ENCODE measurements at regions not wholly inside any gene's neighbourhood (a gene's known extent, or its start where the extent isn't known, plus 50 kb on each side); places are given as distances from the start of the nearest gene placed in this dataset.
"Not testable (repeated sequence)": the region's sequence is repeated elsewhere in the genome, so short reads cannot be mapped to it uniquely, and the experiment has no call there.

DNA sequence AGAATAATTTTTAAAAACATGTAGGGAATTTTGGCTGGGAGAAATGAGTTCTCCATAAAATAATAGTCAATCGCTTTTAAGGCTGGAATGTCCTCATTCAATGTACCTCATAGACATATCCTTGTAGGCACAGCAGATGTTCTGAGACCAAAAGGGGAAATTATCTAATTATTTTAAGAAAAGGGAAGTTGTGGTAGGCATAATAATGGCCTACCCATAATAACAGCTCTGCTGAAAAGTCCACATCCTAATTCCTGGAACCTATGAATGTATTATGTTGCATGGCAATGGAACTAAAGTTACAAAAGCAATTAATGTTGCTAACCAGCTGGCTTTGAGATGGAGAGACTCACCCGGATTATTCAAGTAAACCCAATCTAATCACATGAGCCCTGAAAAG lies 216.1 kb downstream of the TRIM36 start:
- no peak for DNase-seq (ENCODE audit: low spot score)

DNA sequence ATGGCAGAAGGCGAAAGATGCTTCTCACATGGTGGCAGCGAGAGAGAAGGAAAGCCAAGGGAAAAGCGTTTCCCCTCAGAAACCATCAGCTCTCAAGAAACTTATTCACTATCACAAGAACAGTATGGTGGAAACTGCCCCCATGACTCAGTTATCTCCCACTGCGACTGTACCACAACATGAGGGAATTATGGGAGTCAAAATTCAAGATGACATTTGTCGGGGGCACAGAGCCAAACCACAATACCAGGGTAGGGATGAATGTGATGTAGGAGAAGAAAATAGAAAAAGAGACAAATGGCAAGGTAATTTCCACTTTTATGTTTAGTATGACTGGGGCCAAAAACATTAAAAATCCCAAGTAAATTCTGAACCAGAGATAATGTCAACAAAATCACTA lies 216.8 kb downstream of the TRIM36 start:
- DNase-seq (ENCODE audit: low spot score) = no peak

- DNase-seq (ENCODE audit: low spot score) = no peak
Observed at GRCh38 chr5:114949756-114950155, 220.0 kb downstream of the TRIM36 start.

DNA sequence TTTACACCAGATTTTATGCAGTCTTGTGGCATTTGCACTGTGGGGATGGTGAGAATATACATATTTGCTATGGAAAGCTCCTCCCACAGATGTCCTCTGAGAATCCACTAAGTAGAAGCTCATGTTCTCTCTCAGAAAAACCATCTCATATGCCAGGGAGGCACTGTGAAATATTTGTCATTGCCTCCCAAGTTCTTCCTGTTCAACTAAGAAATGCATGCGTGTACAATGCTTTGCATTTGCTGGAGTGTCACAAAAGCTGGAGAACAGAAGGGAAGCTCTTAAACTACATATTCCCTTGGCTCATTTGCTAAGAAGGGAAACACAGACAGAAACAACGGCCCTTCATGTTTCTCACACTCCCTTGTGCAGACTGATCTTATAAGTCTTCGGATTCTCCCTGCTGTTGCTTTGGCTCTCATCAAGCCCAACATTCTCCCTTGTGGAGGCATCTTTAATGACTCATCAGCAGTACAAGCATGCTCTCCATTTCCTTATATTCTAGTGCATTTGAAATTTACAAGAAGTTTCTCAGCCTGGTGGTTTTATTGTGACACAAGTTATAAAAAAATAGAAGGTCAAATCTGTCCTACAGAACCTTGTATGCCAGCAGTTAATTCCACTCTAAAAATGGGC lies 220.6 kb downstream of the TRIM36 start:
- DNase-seq (ENCODE audit: low spot score) = no peak

DNA sequence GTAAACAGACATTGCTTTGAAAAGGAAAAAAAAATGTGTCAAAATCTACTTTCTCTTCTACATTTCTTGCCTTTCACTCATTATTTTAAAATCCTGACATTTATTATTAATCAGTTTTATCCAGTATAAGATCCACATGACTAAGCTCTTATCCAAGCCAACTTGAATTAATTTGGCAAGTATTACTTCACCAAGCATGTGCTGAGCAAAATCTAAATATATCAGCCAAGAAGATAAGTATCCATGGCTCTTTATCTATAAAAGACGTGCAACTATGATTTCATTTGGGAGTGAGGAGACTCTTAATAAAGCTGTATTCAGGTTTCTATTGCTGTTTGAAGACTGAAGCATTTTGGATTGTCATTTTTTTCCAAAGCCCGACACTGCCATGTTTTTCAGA lies 221.3 kb downstream of the TRIM36 start:
- DNase-seq (ENCODE audit: low spot score) = no peak

GRCh38 chr5:114940709-114941108 lies 229.0 kb downstream of the TRIM36 start:
- no peak for DNase-seq (ENCODE audit: low spot score)

DNA sequence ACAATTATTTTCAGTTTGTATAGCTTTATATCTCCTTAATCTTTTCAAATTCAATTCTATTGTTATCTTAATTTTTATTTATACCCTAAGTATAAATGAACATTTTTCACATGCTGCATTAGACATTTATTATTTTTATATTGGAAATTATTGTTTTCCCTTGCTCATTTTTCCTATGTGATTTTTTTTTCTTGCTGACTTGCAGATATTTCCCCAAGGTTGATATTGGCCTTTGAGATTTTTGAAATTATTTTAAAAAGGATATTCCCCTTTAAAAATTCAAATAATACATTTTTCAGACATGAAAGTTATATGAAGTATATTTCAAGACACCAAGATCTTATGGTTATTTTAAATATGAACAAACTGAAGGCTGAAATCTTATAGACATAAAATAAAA lies 234.2 kb downstream of the TRIM36 start:
- DNase-seq (ENCODE audit: low spot score) = no peak

DNA sequence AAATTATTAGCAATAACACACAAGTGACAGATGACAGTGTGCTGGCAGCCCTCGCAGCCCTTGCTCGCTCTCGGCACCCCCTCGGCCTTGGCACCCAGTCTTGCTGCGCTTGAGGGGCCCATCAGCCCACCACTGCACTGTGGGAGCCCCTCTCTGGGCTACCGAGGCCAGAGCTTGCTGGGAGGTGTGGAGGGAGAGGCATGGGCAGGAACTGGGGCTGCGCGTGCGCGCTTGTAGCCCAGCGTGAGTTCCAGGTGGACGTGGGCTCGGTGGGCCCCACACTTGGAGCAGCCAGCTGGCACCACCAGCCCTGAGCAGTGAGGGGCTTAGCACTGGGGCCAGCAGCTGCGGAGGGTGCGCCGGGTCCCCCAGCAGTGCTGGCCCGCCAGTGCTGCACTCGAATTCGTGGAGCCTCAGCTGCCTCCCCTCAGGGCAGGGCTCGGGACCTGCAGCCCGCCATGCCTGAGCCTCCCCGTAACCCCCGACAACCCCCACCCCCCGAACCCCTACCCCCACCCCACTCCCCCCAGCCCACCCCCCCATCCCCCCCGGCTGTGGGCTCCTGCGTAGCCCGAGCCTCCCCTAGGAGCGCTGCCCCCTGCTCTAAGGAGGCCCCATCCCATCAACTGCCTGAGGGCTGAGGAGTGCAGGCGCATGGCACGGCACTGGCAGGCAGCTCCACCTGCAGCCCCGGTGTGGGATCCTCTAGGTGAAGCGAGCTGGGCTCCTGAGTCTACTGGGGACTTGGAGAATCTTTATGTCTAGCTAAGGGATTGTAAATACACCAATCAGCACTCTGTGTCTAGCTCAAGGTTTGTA lies 240.9 kb downstream of the TRIM36 start:
- DNase-seq (ENCODE audit: low spot score) = no peak

GRCh38 chr5:114924769-114925168 lies 244.9 kb downstream of the TRIM36 start:
- DNase-seq (ENCODE audit: low spot score) = no peak

GRCh38 chr5:114912189-114912920 lies 257.4 kb downstream of the TRIM36 start:
- no peak for DNase-seq (ENCODE audit: low spot score)

DNA sequence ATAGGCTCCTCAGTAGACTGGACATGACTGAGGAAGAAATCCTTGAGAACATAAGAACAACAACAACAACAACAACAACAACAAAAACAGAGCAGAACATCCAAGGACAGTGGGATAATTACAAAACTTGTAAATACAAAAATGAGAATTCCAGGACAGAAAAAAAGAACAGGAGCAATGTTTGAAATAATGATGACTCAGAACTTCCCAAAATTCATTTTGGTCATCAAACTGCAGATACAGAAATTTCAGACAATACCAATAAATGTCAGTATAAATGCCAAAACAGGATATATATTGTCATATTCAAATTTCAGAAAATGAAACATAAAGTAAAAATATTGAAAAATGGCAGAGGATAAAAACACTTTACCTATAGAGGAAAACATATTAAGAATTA lies 259.0 kb downstream of the TRIM36 start:
- DNase-seq (ENCODE audit: low spot score) = no peak

- no peak for DNase-seq (ENCODE audit: low spot score)
Observed at GRCh38 chr5:114909424-114909823, 260.3 kb downstream of the TRIM36 start.

- DNase-seq (ENCODE audit: low spot score) = no peak
Observed at GRCh38 chr5:114903767-114904166, 265.9 kb downstream of the TRIM36 start.

DNA sequence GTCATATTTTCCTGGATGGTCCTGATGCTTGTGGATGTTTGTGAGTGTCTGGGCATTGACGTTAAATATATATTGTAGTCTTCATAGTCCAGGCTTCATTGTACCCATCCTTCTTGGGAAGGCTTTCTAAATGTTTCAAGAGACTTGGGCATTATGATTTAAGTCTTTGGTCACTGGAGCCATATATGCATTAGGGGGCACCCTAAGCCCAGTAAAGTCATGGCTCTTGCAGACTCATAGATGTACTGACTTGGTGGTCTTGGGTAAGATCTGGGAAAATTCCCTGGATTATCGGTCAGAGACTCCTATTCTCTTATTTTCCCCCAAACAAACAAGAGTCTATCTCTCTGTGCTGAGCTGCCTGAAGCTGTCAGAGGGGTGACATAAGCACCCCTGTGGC lies 271.1 kb downstream of the TRIM36 start:
- DNase-seq (ENCODE audit: low spot score) = no peak

GRCh38 chr5:114883675-114884074 lies 286.0 kb downstream of the TRIM36 start:
- no peak for DNase-seq (ENCODE audit: low spot score)

GRCh38 chr5:114859438-114859735 lies 310.3 kb downstream of the TRIM36 start:
- no peak for DNase-seq (ENCODE audit: low spot score)

GRCh38 chr5:114858665-114859437 lies 310.9 kb downstream of the TRIM36 start:
- no peak for DNase-seq (ENCODE audit: low spot score)

- DNase-seq (ENCODE audit: low spot score) = no peak
Observed at GRCh38 chr5:114857941-114858551, 311.7 kb downstream of the TRIM36 start.

- not testable (repeated sequence) for DNase-seq (ENCODE audit: low spot score)
Observed at GRCh38 chr5:114844711-114845110, 325.0 kb downstream of the TRIM36 start.

GRCh38 chr5:114839360-114839759 lies 330.3 kb downstream of the TRIM36 start:
- no peak for DNase-seq (ENCODE audit: low spot score)

DNA sequence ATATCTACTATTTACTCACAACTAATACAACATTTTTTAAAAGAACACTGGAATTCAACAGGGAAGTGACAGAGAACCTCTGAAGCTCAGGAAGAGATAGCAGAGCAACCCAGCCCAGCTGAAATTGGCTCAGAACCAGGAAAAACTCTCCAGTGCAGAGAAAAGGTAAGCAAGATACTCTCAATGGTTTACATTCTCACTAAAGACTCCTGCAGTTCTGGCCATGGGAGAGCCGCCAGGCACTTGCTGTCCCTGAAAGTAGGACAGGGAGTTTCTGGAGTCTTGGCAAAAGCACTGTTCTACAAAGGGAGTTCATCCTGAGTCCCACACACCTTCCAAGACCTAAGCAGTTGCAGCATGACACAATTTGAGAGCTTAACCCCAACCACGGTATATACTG lies 330.8 kb downstream of the TRIM36 start:
- DNase-seq (ENCODE audit: low spot score) = no peak

GRCh38 chr5:114830114-114830513 lies 339.6 kb downstream of the TRIM36 start:
- no peak for DNase-seq (ENCODE audit: low spot score)

Data from AG08396 (cell line).